Omental fat pad (tissue), 3 donors: ENCODE measurements at regions not wholly inside any gene's neighbourhood (a gene's known extent, or its start where the extent isn't known, plus 50 kb on each side); places are given as distances from the start of the nearest gene placed in this dataset.

Experiments used
- ATAC-seq: fragments of 150-250 bp; one replicate; pipeline ENCODE4 v1.9.1; 2016; ENCODE audit warnings: mild to moderate bottlenecking, moderate library complexity; ENCODE audit not compliant: low FRiP score
- DNase-seq: peaks from one replicate; pipeline ENCODE4 v3.0.0-alpha.2; 2019; ENCODE audit warnings: low spot score
- TF ChIP-seq, protein P1 (sequence below), 3 donors: fragments of 450-650 bp; IDR thresholded peaks; one replicate each; pipeline ENCODE4 v1.5.1; 2016 to 2017; ENCODE audit warnings: antibody characterized with exemption in 3 of 3, mild to moderate bottlenecking in 3 of 3, moderate library complexity in 2 of 3

DNA sequence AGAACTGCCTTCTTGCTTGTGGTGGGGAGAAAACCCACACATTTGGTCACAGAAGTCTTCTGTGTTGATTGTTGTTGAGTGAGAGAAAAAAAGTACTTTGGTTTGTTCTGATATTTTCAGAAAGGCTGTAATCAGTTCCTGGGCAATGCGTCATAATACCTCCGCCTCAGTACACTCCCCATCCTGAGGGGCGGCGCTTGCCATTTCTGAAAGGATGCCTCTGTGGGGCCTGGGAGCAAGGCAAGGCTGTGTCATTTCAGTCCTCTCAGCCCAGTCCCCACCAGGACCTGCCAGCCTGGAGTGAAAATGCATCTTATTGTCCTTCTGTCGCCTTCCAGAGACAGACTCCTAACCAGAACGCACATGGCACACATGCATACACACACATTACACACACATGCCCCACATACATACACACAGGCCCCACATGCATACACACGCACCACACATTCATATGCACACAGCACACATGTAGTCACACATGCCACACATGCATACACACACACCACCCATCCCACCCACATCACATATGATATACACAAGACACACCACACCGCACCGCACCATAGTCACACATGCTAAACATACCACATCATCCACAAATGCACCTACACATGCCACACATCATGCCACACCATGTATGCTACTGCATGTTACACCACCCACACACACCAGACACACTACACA is 90.0 kb downstream of the CXCL12 start:
- DNase-seq, result no peak
- no peak for ATAC-seq

DNA sequence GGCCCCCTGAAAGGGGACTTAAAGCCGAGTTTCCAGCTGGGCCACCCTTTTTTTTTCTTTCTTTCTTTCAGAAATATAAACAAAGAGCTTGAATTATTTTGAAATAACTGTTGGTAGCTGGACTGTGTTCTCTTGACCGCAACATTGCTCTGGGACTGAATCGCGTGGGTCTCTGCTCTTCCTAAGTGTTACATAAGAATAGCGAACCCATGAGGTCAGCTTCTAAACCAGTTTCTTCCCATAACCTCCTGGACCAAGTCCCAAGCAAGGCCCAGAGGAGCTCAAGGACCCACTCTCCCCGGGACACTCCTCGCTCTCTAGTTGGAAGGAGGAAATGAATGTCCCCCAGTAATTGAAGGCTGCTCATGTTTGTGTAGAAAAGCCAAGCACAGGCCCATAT is 91.1 kb downstream of the CXCL12 start:
- TF ChIP-seq, protein P1, sequence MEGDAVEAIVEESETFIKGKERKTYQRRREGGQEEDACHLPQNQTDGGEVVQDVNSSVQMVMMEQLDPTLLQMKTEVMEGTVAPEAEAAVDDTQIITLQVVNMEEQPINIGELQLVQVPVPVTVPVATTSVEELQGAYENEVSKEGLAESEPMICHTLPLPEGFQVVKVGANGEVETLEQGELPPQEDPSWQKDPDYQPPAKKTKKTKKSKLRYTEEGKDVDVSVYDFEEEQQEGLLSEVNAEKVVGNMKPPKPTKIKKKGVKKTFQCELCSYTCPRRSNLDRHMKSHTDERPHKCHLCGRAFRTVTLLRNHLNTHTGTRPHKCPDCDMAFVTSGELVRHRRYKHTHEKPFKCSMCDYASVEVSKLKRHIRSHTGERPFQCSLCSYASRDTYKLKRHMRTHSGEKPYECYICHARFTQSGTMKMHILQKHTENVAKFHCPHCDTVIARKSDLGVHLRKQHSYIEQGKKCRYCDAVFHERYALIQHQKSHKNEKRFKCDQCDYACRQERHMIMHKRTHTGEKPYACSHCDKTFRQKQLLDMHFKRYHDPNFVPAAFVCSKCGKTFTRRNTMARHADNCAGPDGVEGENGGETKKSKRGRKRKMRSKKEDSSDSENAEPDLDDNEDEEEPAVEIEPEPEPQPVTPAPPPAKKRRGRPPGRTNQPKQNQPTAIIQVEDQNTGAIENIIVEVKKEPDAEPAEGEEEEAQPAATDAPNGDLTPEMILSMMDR (IDR thresholded peaks at IDR 0.05), result no peak
- ATAC-seq (peak; percentile 53), DNase-seq (no peak)

More for the DNA sequence above, 90.0 kb downstream of the CXCL12 start:
- TF ChIP-seq, protein P1 (IDR thresholded peaks at IDR 0.05), result no peak

DNA sequence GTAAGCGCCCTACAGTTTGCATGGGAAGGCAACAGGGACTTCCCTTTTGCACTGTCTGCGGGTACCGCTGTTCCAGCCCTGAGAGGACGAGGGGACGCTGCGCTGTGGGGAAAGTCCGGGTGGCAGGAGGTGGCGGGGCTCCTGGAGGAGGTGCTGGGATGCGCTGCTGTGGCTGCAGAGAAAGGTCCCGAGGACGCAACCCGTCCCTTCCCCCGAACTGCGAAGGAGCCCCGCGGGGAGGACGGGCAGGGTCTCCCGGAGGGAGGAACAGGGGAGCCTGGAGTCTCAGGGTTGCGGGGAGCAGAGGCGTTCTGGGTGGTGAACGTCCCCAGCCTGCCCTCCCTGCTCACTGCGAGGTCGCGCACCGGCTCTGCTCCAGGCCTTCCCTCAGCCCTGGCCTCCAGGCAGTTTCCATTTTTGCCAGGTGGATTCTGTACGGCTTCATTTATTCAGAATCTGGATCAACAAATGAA is 91.6 kb downstream of the CXCL12 start:
- no peak for DNase-seq
- ATAC-seq, result no peak
- TF ChIP-seq, protein P1 (IDR thresholded peaks at IDR 0.05), result no peak

DNA sequence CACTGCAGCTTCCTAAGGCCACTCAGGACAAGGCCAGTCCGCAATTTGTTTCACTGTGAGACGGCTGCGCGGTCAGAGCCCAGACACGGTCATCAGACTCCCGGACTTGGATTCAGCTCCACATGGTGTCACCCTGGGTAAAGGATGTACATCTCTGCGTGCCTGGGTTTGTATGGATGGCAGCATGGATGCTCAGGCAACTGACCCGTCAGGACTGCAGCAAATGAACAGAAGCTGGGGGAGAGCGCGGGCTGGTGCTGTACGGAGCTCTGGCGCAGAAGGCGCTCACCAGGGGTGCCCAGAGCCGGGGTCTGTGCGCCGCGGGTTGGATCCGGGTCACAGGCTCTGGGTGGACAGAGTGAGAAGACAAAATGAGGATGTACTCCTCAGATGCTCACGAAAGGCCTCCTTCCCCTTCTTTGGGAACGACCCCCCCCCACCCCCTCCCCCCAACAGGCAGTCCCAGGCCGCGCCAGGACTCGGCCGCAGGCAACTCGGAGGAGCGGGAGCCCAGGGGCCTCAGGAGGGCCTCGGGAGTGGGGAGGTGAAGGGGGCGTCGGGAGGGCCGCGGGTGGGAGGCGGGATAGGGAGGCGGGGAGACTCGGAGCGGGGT is 92.4 kb downstream of the CXCL12 start:
- TF ChIP-seq, protein P1 (IDR thresholded peaks at IDR 0.05), result no peak
- no peak for ATAC-seq
- DNase-seq, result no peak

DNA sequence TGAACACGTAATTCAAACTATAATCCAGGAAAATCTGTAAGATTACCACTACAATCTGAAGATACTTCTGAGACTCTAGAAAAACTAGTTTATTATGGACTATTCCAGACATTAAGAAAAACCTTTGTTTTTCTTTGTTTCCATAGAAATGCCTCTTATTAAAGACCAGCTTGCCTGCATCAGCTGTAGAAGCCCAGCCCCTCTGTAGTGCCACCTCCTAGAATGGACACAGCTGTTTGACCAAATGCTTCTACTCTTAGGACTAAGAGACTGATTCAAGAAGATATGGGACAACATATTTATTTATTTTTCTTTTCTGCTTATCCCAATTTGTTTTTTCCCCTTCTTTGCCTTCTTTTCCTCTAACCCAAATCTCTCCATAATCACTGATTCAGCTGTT is 93.8 kb downstream of the CXCL12 start:
- ATAC-seq (no peak), DNase-seq (no peak)
- TF ChIP-seq, protein P1 (IDR thresholded peaks at IDR 0.05), result no peak

DNA sequence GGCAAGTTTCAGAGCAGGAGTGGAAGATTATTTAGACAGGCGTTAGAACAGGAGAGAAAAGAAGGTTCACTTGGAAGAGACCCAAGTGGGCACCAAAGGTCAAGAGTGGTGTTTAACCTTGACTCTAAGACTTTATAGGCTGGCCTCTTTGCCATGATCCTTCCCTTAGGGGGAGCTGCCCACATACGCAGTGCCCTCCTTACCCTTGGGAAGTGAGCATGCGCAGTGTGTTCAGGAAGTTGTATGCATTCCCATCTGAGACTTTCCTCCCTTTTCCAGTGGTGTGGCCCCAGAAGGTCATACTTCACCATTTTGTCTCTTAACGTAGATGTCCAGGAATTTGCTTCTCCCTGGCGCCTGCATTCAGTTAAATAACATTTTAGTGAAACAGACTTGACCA is 95.8 kb downstream of the CXCL12 start:
- ATAC-seq (no peak), DNase-seq (no peak)
- TF ChIP-seq, protein P1 (IDR thresholded peaks at IDR 0.05), result no peak

DNA sequence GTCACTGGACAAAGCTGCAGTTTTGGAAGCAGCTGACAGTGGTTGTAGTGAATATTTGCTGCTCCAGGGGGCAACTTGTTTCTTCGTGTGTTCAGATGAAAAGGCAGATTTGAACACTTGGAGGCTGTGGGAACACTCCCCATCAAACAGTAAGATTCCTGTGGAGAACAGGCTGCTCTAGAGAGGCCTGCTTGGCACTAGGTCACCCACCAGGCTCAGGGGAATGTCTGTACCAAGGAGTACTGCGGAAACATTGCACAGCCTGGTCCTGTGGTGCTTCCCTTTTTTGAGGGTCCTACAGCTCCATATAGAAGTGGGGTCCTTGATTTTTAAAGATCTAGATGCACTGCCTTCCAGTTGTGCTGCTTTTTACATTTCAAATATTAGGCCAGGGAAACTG is 97.5 kb downstream of the CXCL12 start:
- DNase-seq, result no peak
- ATAC-seq, result no peak
- TF ChIP-seq, protein P1 (IDR thresholded peaks at IDR 0.05), result no peak
